H1 (cell line): ENCODE measurements at regions not wholly inside any gene's neighbourhood (a gene's known extent, or its start where the extent isn't known, plus 50 kb on each side); places are given as distances from the start of the nearest gene placed in this dataset.

Experiments used
- CTCF ChIA-PET: fragments of 300-600 bp; sonication (Branson Sonifier 250); formaldehyde crosslinking; loops from one replicate; lab custom pipeline; 2021; ENCODE audit not compliant: partially characterized antibody; lab: Charles Lee
- POLR2A ChIA-PET: fragments of 300-600 bp; sonication (Branson Sonifier 250); formaldehyde crosslinking; loops from one replicate; lab custom pipeline; 2021; ENCODE audit warnings: inconsistent platforms; ENCODE audit not compliant: partially characterized antibody; lab: Charles Lee
- DNase-seq, 2 experiments: peaks; one replicate each; pipeline versions ENCODE4 v3.0.0 to v3.0.0-alpha.2; 2010 to 2022; ENCODE audit warnings: low spot score in 2 of 2, low read depth in 1 of 2, mixed read lengths in 1 of 2
- FAIRE-seq: peaks from 2 replicates; lab custom pipeline; 2011; peaks lifted over from hg19 to GRCh38; lab: Jason Lieb, UNC
- H2AFZ ChIP-seq: 2 replicates; pipeline ENCODE4 v1.8.1; 2012; ENCODE audit warnings: low read length, inconsistent platforms
- H2AK5ac ChIP-seq: 2 replicates; pipeline ENCODE4 v1.6.1; 2013; ENCODE audit warnings: low read depth, low read length
- H2BK120ac ChIP-seq: replicated peaks from 2 replicates; pipeline ENCODE3; 2013; ENCODE audit warnings: low read depth, low read length, inconsistent platforms
- H2BK12ac ChIP-seq: 2 replicates; pipeline ENCODE4 v1.6.1; 2013; ENCODE audit warnings: low read depth, low read length
- H2BK15ac ChIP-seq: 2 replicates; pipeline ENCODE4 v1.6.1; 2013; ENCODE audit warnings: low read length
- H2BK20ac ChIP-seq: 2 replicates; pipeline ENCODE4 v1.6.1; 2013; ENCODE audit warnings: low read length
- H2BK5ac ChIP-seq: 2 replicates; pipeline ENCODE4 v1.6.1; 2013; ENCODE audit warnings: low read depth, low read length
- H3K14ac ChIP-seq: 2 replicates; pipeline ENCODE4 v1.6.1; 2013; ENCODE audit warnings: inconsistent platforms; ENCODE audit not compliant: insufficient read length
- H3K18ac ChIP-seq: 2 replicates; pipeline ENCODE4 v1.6.1; 2013; ENCODE audit warnings: low read length; ENCODE audit errors: extremely low read depth
- H3K23ac ChIP-seq: 2 replicates; pipeline ENCODE4 v1.6.1; 2013; ENCODE audit warnings: inconsistent platforms; ENCODE audit not compliant: insufficient read length
- H3K23me2 ChIP-seq: 2 replicates; pipeline ENCODE4 v1.6.1; 2013; ENCODE audit warnings: low read depth, low read length
- H3K27ac ChIP-seq: 2 replicates; pipeline ENCODE4 v1.6.1; 2011; ENCODE audit warnings: low read depth, low read length, inconsistent platforms
- H3K27me3 ChIP-seq, 4 experiments: replicated peaks in 1 of 4; 1 replicate in 1 of 4; 2 replicates in 3 of 4; pipeline versions ENCODE4 v1.6.1 to v1.8.1; 2011 to 2013; ENCODE audit warnings: low read length in 3 of 4, mild to moderate bottlenecking in 3 of 4, inconsistent platforms in 2 of 4, mixed read lengths in 2 of 4, moderate library complexity in 1 of 4; ENCODE audit not compliant: control insufficient read depth in 3 of 4, insufficient read depth in 3 of 4; ENCODE audit errors: extremely low read depth in 1 of 4
- H3K36me3 ChIP-seq, 4 experiments: 2 replicates each; pipeline versions ENCODE4 v1.6.1 to v1.8.1; 2011 to 2013; ENCODE audit warnings: mild to moderate bottlenecking in 4 of 4, low read length in 3 of 4, moderate library complexity in 2 of 4, control low read depth in 1 of 4, inconsistent platforms in 1 of 4; ENCODE audit not compliant: insufficient read depth in 4 of 4, control insufficient read depth in 2 of 4
- H3K4ac ChIP-seq: replicated peaks from 2 replicates; pipeline ENCODE3; 2013; ENCODE audit warnings: low read length, low read depth, mixed read lengths, inconsistent platforms; ENCODE audit not compliant: insufficient read length
- H3K4me1 ChIP-seq, 4 experiments: replicated peaks in 1 of 4; 1 replicate in 1 of 4; 2 replicates in 3 of 4; pipeline versions ENCODE4 v1.6.1 to v1.8.1; 2011 to 2013; ENCODE audit warnings: low read length in 3 of 4, inconsistent platforms in 2 of 4, mixed read lengths in 1 of 4; ENCODE audit not compliant: insufficient read depth in 4 of 4, control insufficient read depth in 3 of 4
- H3K4me2 ChIP-seq, 2 experiments: 2 replicates each; pipeline versions ENCODE4 v1.6.1 to v1.8.1; 2011 to 2013; ENCODE audit warnings: low read depth in 2 of 2, low read length in 2 of 2, control low read depth in 1 of 2, inconsistent platforms in 1 of 2, mild to moderate bottlenecking in 1 of 2; ENCODE audit not compliant: insufficient read depth in 1 of 2
- H3K4me3 ChIP-seq, 4 experiments: fragments of 200-600, 300-600 bp in 1 of 4; sonication (generic), shearing (Covaris generic), sonication (Bioruptor Twin) in 1 of 4; 2 replicates each; pipeline versions ENCODE4 v1.5.1 to v1.8.1; 2011 to 2016; ENCODE audit warnings: low read length in 4 of 4, low read depth in 3 of 4, control low read depth in 2 of 4, inconsistent platforms in 2 of 4, mild to moderate bottlenecking in 2 of 4, mixed read lengths in 1 of 4, moderate library complexity in 1 of 4; ENCODE audit not compliant: insufficient read depth in 2 of 4; ENCODE audit errors: extremely low read depth in 1 of 4
- H3K56ac ChIP-seq: replicated peaks from 2 replicates; pipeline ENCODE3; 2013; ENCODE audit warnings: low read depth, mild to moderate bottlenecking, mixed read lengths, low read length, inconsistent platforms; ENCODE audit not compliant: insufficient read length
- H3K79me1 ChIP-seq: 2 replicates; pipeline ENCODE4 v1.6.1; 2013; ENCODE audit warnings: low read depth, low read length, control low read depth
- H3K79me2 ChIP-seq, 2 experiments: 2 replicates each; pipeline versions ENCODE4 v1.6.1 to v1.8.1; 2012 to 2013; ENCODE audit warnings: low read length in 2 of 2, mild to moderate bottlenecking in 2 of 2, inconsistent platforms in 1 of 2; ENCODE audit not compliant: insufficient read depth in 2 of 2, control insufficient read depth in 1 of 2
- H3K9ac ChIP-seq, 4 experiments: replicated peaks in 1 of 4; 1 replicate in 1 of 4; 2 replicates in 3 of 4; pipeline versions ENCODE4 v1.6.1 to v1.8.1; 2011 to 2013; ENCODE audit warnings: low read depth in 3 of 4, low read length in 3 of 4, control low read depth in 2 of 4, mild to moderate bottlenecking in 2 of 4, moderate library complexity in 2 of 4, inconsistent platforms in 1 of 4; ENCODE audit errors: extremely low read depth in 1 of 4
- H3K9me3 ChIP-seq, 2 experiments: 2 replicates each; pipeline versions ENCODE4 v1.6.1 to v1.8.1; 2012 to 2013; ENCODE audit warnings: mild to moderate bottlenecking in 2 of 2, moderate library complexity in 2 of 2, control low read depth in 1 of 2, inconsistent platforms in 1 of 2, low read depth in 1 of 2, low read length in 1 of 2, mixed read lengths in 1 of 2; ENCODE audit not compliant: insufficient read depth in 2 of 2
- H4K20me1 ChIP-seq, 2 experiments: replicated peaks in 1 of 2; 2 replicates each; pipeline versions ENCODE3 to v1.8.1; 2011 to 2013; ENCODE audit warnings: inconsistent platforms in 2 of 2, low read length in 2 of 2, mild to moderate bottlenecking in 1 of 2; ENCODE audit not compliant: insufficient read depth in 2 of 2, control insufficient read depth in 1 of 2
- H4K5ac ChIP-seq: 2 replicates; pipeline ENCODE4 v1.6.1; 2013; ENCODE audit warnings: low read length, low read depth, mixed read lengths, inconsistent platforms; ENCODE audit not compliant: insufficient read length
- H4K8ac ChIP-seq: 2 replicates; pipeline ENCODE4 v1.8.0; 2013; ENCODE audit warnings: mild to moderate bottlenecking, moderate library complexity, low read length, inconsistent platforms; ENCODE audit not compliant: insufficient read depth; ENCODE audit errors: extremely low read depth
- H4K91ac ChIP-seq: replicated peaks from 2 replicates; pipeline ENCODE3; 2013; ENCODE audit warnings: low read length, mixed read lengths, inconsistent platforms; ENCODE audit not compliant: insufficient read length
- BRCA1 ChIP-seq: IDR thresholded peaks from 2 replicates; pipeline ENCODE4 v1.6.1; 2012; ENCODE audit warnings: low read depth, low read length, improper control_type of control experiment
- CBX5 ChIP-seq: fragments of 300-800, 300-1000 bp; sonication (generic); IDR thresholded peaks from 2 replicates; pipeline ENCODE4 v1.7.1; 2016; ENCODE audit warnings: antibody characterized with exemption, low read length, low read depth
- NANOG ChIP-seq: IDR thresholded peaks from 2 replicates; pipeline ENCODE4 v1.6.1; 2011; ENCODE audit warnings: low read length, low read depth, mild to moderate bottlenecking, inconsistent platforms; ENCODE audit not compliant: insufficient read depth, poor library complexity, severe bottlenecking
- NRF1 ChIP-seq: IDR thresholded peaks from 2 replicates; pipeline ENCODE4 v1.6.1; 2011; ENCODE audit warnings: mild to moderate bottlenecking, low read depth, low read length, improper control_type of control experiment
- PHF8 ChIP-seq: fragments of 200-600 bp; sonication (generic); conservative IDR thresholded peaks from 2 replicates; pipeline ENCODE4 v1.7.1; 2012; ENCODE audit warnings: low read depth, mild to moderate bottlenecking, inconsistent platforms, low read length, moderate library complexity
- RAD21 ChIP-seq, 2 experiments: IDR thresholded peaks in 1 of 2; conservative IDR thresholded peaks in 1 of 2; 2 replicates each; pipeline ENCODE4 v1.6.1; 2011; ENCODE audit warnings: low read depth in 2 of 2, low read length in 2 of 2, improper control_type of control experiment in 1 of 2, inconsistent platforms in 1 of 2, mild to moderate bottlenecking in 1 of 2, moderate library complexity in 1 of 2
- RNF2 ChIP-seq: fragments of 200-900, 300-1000 bp; sonication (generic); IDR thresholded peaks from 2 replicates; pipeline ENCODE4 v1.7.1; 2016; ENCODE audit warnings: borderline replicate concordance, low read depth, mild to moderate bottlenecking, antibody characterized with exemption, low read length; ENCODE audit not compliant: poor library complexity, severe bottlenecking; ENCODE audit errors: missing control alignments
- SAP30 ChIP-seq: fragments of 300-600 bp; sonication (generic); IDR thresholded peaks from 2 replicates; pipeline ENCODE4 v1.7.1; 2012; ENCODE audit warnings: low read length, moderate library complexity, mild to moderate bottlenecking, inconsistent platforms; ENCODE audit not compliant: insufficient read depth, insufficient replicate concordance
- SIN3A ChIP-seq, 2 experiments: IDR thresholded peaks in 1 of 2; conservative IDR thresholded peaks in 1 of 2; 2 replicates each; pipeline ENCODE4 v1.6.1; 2011 to 2012; ENCODE audit warnings: low read length in 2 of 2, improper control_type of control experiment in 1 of 2, low read depth in 1 of 2, mild to moderate bottlenecking in 1 of 2
- YY1 ChIP-seq: IDR thresholded peaks from 2 replicates; pipeline ENCODE4 v1.6.1; 2011; ENCODE audit warnings: low read depth, mild to moderate bottlenecking, low read length
- WGBS, 2 experiments: shearing (Covaris generic) in 1 of 2; methylation state at CpG; one replicate each; pipeline versions ENCODE4 v1.1.6 to v1.1.7; 2013 to 2015; ENCODE audit warnings: low lambda C conversion rate in 2 of 2, mixed read lengths in 2 of 2, inconsistent platforms in 1 of 2, low coverage in 1 of 2, missing lambda C conversion rate in 1 of 2; ENCODE audit not compliant: insufficient replicate concordance in 2 of 2, insufficient coverage in 1 of 2, insufficient read length in 1 of 2; ENCODE audit errors: extremely low coverage in 1 of 2, missing lambda C conversion rate in 1 of 2; 5-methylcytosine and 5-hydroxymethylcytosine counted together
- TF ChIP-seq, protein P1 (sequence below): IDR thresholded peaks from 2 replicates; pipeline ENCODE4 v1.6.1; 2012; ENCODE audit warnings: low read length, inconsistent platforms

DNA sequence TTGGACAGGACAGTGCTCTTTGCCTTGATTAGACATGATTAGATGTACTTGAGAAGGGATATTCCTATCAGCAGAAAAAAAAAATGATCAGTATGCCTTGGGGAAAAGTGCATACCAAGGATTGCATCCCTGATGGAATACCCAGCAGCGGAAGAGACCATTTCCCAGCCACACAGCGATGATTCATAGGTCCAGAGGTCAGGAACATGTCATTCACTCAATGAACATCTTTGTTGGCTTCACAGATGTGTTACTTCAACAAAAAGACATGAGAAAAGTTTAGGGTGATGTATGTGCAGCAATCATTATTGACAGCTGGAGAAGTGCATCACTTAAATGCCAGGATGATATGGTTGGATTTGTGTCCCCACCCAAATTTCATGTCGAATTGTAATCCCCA is 293.5 kb downstream of the ZNF674 start:
- no peak overlapping the region for H2BK20ac ChIP-seq
- H3K18ac ChIP-seq = no peak overlapping the region
- H3K4ac ChIP-seq = no peak overlapping the region
- H3K36me3 ChIP-seq = no peaks in the 10 kb centered on the region
- H4K91ac ChIP-seq = no peak overlapping the region
- H2AK5ac ChIP-seq = no peak overlapping the region
- no peaks in the 10 kb centered on the region for H4K20me1 ChIP-seq
- H3K56ac ChIP-seq = no peak overlapping the region
- no peak overlapping the region for H3K23ac ChIP-seq
- no peak overlapping the region for H4K5ac ChIP-seq
- no peak overlapping the region for H2BK15ac ChIP-seq
- H3K27me3 ChIP-seq = no peaks in the 10 kb centered on the region; a peak in 1 of 7 replicates
- no peaks in the 10 kb centered on the region for H3K79me2 ChIP-seq
- H3K4me1 ChIP-seq = peaks cover 0 to 9% (median 2%) of the 10 kb centered on the region in 4 experiments; a peak in 3 of 7 replicates
- H2BK12ac ChIP-seq = no peak overlapping the region
- CTCF ChIA-PET = interaction anchor here (0.7 kb wide), 1 partner anchor 565 kb away, joined by 3 read pairs; no protein-coding TSS in a partner anchor
- H3K23me2 ChIP-seq = no peaks in the 10 kb centered on the region
- no peak overlapping the region for H2AFZ ChIP-seq
- no peaks in the 10 kb centered on the region for H3K9me3 ChIP-seq
- no peak overlapping the region for H3K9ac ChIP-seq
- no peak overlapping the region for H3K27ac ChIP-seq
- FAIRE-seq (peak; percentile 19), DNase-seq (no peak)
- H2BK5ac ChIP-seq = no peak overlapping the region
- no peak overlapping the region for H4K8ac ChIP-seq
- no peak overlapping the region for H3K14ac ChIP-seq
- POLR2A ChIA-PET = no interaction called here
- no peak overlapping the region for H3K4me3 ChIP-seq
- no peak overlapping the region for H3K4me2 ChIP-seq
- 100% methylated on average over 3 of the region's 3 CpGs; no CpG with 5 or more reads in 1 of the 2 experiments for WGBS, 2 experiments
- no peak overlapping the region for H2BK120ac ChIP-seq
- H3K79me1 ChIP-seq = no peaks in the 10 kb centered on the region
- TF ChIP-seq RAD21 (IDR thresholded peaks at IDR 0.05 in 1 of 2, conservative IDR thresholded peaks at IDR 0.05 in 1 of 2; ENCODE audit: low read depth in 2 of 2, low read length in 2 of 2) = no peak
- TF ChIP-seq NANOG = no peak
- no peak for TF ChIP-seq BRCA1
- no peak for TF ChIP-seq RNF2
- no peak for TF ChIP-seq SIN3A (conservative IDR thresholded peaks at IDR 0.05 in 1 of 2, IDR thresholded peaks at IDR 0.05 in 1 of 2; ENCODE audit: low read depth in 1 of 2, low read length in 2 of 2)
- TF ChIP-seq SAP30 = no peak
- TF ChIP-seq CBX5 = no peak
- TF ChIP-seq, protein P1, sequence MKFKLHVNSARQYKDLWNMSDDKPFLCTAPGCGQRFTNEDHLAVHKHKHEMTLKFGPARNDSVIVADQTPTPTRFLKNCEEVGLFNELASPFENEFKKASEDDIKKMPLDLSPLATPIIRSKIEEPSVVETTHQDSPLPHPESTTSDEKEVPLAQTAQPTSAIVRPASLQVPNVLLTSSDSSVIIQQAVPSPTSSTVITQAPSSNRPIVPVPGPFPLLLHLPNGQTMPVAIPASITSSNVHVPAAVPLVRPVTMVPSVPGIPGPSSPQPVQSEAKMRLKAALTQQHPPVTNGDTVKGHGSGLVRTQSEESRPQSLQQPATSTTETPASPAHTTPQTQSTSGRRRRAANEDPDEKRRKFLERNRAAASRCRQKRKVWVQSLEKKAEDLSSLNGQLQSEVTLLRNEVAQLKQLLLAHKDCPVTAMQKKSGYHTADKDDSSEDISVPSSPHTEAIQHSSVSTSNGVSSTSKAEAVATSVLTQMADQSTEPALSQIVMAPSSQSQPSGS = no peak
- no peak for TF ChIP-seq YY1
- no peak for TF ChIP-seq PHF8
- no peak for TF ChIP-seq NRF1
